ENCODE measurements at regions not wholly inside any gene's neighbourhood (a gene's known extent, or its start where the extent isn't known, plus 50 kb on each side); places are given as distances from the start of the nearest gene placed in this dataset.

GRCh38 chr20:16201191-16201590 lies 372.1 kb downstream of the KIF16B start:
- TF ChIP-seq, protein P1, sequence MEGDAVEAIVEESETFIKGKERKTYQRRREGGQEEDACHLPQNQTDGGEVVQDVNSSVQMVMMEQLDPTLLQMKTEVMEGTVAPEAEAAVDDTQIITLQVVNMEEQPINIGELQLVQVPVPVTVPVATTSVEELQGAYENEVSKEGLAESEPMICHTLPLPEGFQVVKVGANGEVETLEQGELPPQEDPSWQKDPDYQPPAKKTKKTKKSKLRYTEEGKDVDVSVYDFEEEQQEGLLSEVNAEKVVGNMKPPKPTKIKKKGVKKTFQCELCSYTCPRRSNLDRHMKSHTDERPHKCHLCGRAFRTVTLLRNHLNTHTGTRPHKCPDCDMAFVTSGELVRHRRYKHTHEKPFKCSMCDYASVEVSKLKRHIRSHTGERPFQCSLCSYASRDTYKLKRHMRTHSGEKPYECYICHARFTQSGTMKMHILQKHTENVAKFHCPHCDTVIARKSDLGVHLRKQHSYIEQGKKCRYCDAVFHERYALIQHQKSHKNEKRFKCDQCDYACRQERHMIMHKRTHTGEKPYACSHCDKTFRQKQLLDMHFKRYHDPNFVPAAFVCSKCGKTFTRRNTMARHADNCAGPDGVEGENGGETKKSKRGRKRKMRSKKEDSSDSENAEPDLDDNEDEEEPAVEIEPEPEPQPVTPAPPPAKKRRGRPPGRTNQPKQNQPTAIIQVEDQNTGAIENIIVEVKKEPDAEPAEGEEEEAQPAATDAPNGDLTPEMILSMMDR (conservative IDR thresholded peaks at IDR 0.05 in 1 of 2, IDR thresholded peaks at IDR 0.05 in 1 of 2; ENCODE audit: low read depth in 1 of 2, low read length in 2 of 2): no peak
- TF ChIP-seq EZH2 (IDR thresholded peaks at IDR 0.05; ENCODE audit: low read length, missing control alignments): no peak

Data from fibroblast of lung (primary cell).